Neuronal stem cell (in vitro differentiated cells): ENCODE measurements at regions not wholly inside any gene's neighbourhood (a gene's known extent, or its start where the extent isn't known, plus 50 kb on each side); places are given as distances from the start of the nearest gene placed in this dataset.

Experiments used
- DNase-seq: peaks from one replicate; pipeline ENCODE4 v3.0.0-alpha.2; 2013; ENCODE audit warnings: low spot score
- H2AFZ ChIP-seq: one replicate; pipeline ENCODE4 v1.6.1; 2013; ENCODE audit warnings: mild to moderate bottlenecking, low read length, inconsistent platforms
- H2AK5ac ChIP-seq: 2 replicates; pipeline ENCODE4 v1.6.1; 2013; ENCODE audit warnings: low read depth, mild to moderate bottlenecking, inconsistent platforms, low read length, moderate library complexity, mixed read lengths
- H2BK120ac ChIP-seq: 2 replicates; pipeline ENCODE4 v1.6.1; 2013; ENCODE audit warnings: low read depth, mild to moderate bottlenecking, inconsistent platforms, low read length, moderate library complexity, mixed read lengths
- H2BK12ac ChIP-seq: one replicate; pipeline ENCODE4 v1.6.1; 2013; ENCODE audit warnings: low read length, inconsistent platforms
- H2BK15ac ChIP-seq: 2 replicates; pipeline ENCODE4 v1.6.1; 2013; ENCODE audit warnings: mild to moderate bottlenecking, low read length, inconsistent platforms, mixed read lengths
- H2BK5ac ChIP-seq: one replicate; pipeline ENCODE4 v1.6.1; 2013; ENCODE audit warnings: inconsistent platforms, mild to moderate bottlenecking, low read length, moderate library complexity
- H3K14ac ChIP-seq: one replicate; pipeline ENCODE4 v1.6.1; 2013; ENCODE audit warnings: low read length, inconsistent platforms
- H3K18ac ChIP-seq: 2 replicates; pipeline ENCODE4 v1.6.1; 2013; ENCODE audit warnings: low read length, inconsistent platforms
- H3K23ac ChIP-seq: 2 replicates; pipeline ENCODE4 v1.6.1; 2013; ENCODE audit warnings: low read depth, mild to moderate bottlenecking, mixed read lengths, low read length, inconsistent platforms; ENCODE audit not compliant: poor library complexity
- H3K27ac ChIP-seq: replicated peaks from 3 replicates; pipeline ENCODE4 v1.5.1; 2013; ENCODE audit warnings: low read length, inconsistent platforms
- H3K27me3 ChIP-seq, 3 experiments: 2 replicates each; pipeline ENCODE4 v1.6.1; 2013; ENCODE audit warnings: low read length in 3 of 3, mild to moderate bottlenecking in 2 of 3, inconsistent platforms in 1 of 3, low read depth in 1 of 3, mixed read lengths in 1 of 3, moderate library complexity in 1 of 3; ENCODE audit not compliant: control insufficient read depth in 3 of 3, insufficient read depth in 3 of 3
- H3K36me3 ChIP-seq, 2 donors: replicated peaks in 1 of 2; 2 replicates each; pipeline ENCODE4 v1.6.1; 2013; ENCODE audit warnings: low read length in 2 of 2; ENCODE audit not compliant: control insufficient read depth in 2 of 2, insufficient read depth in 2 of 2
- H3K4ac ChIP-seq: 2 replicates; pipeline ENCODE4 v1.6.1; 2013; ENCODE audit warnings: inconsistent platforms, mild to moderate bottlenecking, low read length, moderate library complexity
- H3K4me1 ChIP-seq, 2 donors: 1 replicate in 1 of 2; 2 replicates in 1 of 2; pipeline ENCODE4 v1.6.1; 2013; ENCODE audit warnings: low read length in 2 of 2, low read depth in 1 of 2; ENCODE audit not compliant: control insufficient read depth in 2 of 2, insufficient read depth in 1 of 2
- H3K4me2 ChIP-seq: one replicate; pipeline ENCODE4 v1.6.1; 2013; ENCODE audit warnings: mild to moderate bottlenecking, low read length, inconsistent platforms; ENCODE audit not compliant: insufficient read depth, poor library complexity, severe bottlenecking
- H3K4me3 ChIP-seq, 2 donors: 2 replicates each; pipeline ENCODE4 v1.5.1; 2013; ENCODE audit warnings: low read length in 2 of 2, mild to moderate bottlenecking in 2 of 2, inconsistent platforms in 1 of 2, moderate library complexity in 1 of 2
- H3K79me1 ChIP-seq: one replicate; pipeline ENCODE4 v1.6.1; 2013; ENCODE audit warnings: low read depth, mild to moderate bottlenecking, inconsistent platforms, low read length, moderate library complexity
- H3K9ac ChIP-seq: one replicate; pipeline ENCODE4 v1.6.1; 2013; ENCODE audit warnings: mild to moderate bottlenecking, low read depth, low read length, inconsistent platforms; ENCODE audit not compliant: poor library complexity
- H3K9me3 ChIP-seq, 2 donors: replicated peaks in 1 of 2; 2 replicates each; pipeline versions ENCODE3 to v1.6.1; 2013; ENCODE audit warnings: low read length in 2 of 2, mild to moderate bottlenecking in 2 of 2, inconsistent platforms in 1 of 2, low read depth in 1 of 2, mixed read lengths in 1 of 2, moderate library complexity in 1 of 2; ENCODE audit not compliant: control insufficient read depth in 2 of 2, insufficient read depth in 1 of 2
- H4K8ac ChIP-seq: one replicate; pipeline ENCODE4 v1.6.1; 2013; ENCODE audit warnings: low read depth, mild to moderate bottlenecking, inconsistent platforms, low read length, moderate library complexity
- H4K91ac ChIP-seq: one replicate; pipeline ENCODE4 v1.6.1; 2013; ENCODE audit warnings: low read length, low read depth, mild to moderate bottlenecking, inconsistent platforms; ENCODE audit not compliant: poor library complexity
- WGBS, 2 donors: extraction: QIAGEN DNeasy Blood & Tissue Kit; methylation state at CpG; one replicate each; pipeline ENCODE4 v1.1.7; 2013; ENCODE audit warnings: missing lambda C conversion rate in 2 of 2, mixed read lengths in 1 of 2; ENCODE audit not compliant: insufficient read length in 2 of 2, insufficient replicate concordance in 1 of 2; ENCODE audit errors: extremely low coverage in 2 of 2; 5-methylcytosine and 5-hydroxymethylcytosine counted together

DNA sequence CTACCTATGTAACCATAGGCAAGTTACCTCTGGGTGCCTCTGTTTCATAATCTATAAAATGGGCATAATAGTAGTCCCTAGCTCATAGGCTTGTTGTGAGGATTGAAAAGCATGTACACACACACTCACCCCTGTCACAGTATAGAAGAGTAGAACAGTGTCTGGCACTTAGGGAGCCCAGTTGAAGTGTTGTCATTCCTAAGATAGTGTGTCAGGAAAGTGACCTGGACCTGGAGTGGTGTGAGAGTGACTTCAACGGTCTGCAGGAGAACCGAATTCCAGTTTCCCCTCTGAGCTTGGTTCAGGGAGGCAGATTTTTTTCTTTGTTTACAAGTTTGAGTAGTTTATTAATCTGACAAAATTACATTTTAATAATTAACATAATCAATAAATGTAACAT lies 229.9 kb upstream of the MAP3K7 start:
- no peak overlapping the region for H4K91ac ChIP-seq
- DNase-seq = no peak
- no peak overlapping the region for H2BK15ac ChIP-seq

DNA sequence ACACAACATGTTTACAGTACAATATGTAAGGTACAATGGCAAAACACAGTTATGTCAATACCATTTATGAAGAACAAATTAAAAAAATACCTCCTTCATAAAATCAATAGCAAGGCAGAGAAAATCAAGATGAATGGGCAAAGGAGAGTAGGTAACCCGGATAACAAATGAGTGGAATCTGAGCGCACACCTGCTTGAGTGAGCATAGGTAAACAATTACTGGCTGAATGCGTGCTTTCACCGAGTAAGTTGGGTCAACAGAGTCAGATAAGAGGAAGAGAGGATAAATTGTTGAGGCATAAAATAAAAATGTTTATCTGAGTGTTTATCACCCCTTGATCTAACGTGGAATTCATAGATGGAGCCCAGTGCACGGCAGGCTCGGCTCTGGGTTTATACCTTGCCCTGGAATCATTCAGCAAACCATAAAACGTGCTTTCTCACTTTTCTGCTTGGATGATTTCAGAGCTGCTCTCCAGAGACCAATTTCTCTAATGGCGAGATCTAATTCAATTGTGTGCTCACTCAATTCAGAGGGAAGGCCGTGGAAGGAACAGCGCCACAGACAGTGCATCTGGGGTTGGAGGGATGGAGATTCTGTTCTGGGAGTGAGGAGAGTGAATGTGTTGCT lies 224.8 kb upstream of the MAP3K7 start:
- no peaks in the 10 kb centered on the region for H3K4me1 ChIP-seq
- no peak overlapping the region for H3K4me2 ChIP-seq

More for the DNA sequence above, 229.9 kb upstream of the MAP3K7 start:
- H2BK120ac ChIP-seq = no peak overlapping the region
- H3K27me3 ChIP-seq = no peaks in the 10 kb centered on the region
- no peak overlapping the region for H2AK5ac ChIP-seq
- WGBS, 2 donors = no CpG with 5 or more reads among the region's 2 CpGs
- H2BK12ac ChIP-seq = no peak overlapping the region
- H3K4me2 ChIP-seq = no peak overlapping the region
- H3K4me3 ChIP-seq = no peak overlapping the region
- no peak overlapping the region for H3K18ac ChIP-seq
- no peak overlapping the region for H3K14ac ChIP-seq
- no peak overlapping the region for H4K8ac ChIP-seq
- no peak overlapping the region for H2BK5ac ChIP-seq
- H3K4ac ChIP-seq = no peak overlapping the region
- no peaks in the 10 kb centered on the region for H3K4me1 ChIP-seq
- H3K79me1 ChIP-seq = no peaks in the 10 kb centered on the region
- H3K23ac ChIP-seq = no peak overlapping the region
- H3K27ac ChIP-seq = no peak overlapping the region
- H3K36me3 ChIP-seq = no peaks in the 10 kb centered on the region
- no peak overlapping the region for H3K9ac ChIP-seq
- H2AFZ ChIP-seq = no peak overlapping the region
- no peaks in the 10 kb centered on the region for H3K9me3 ChIP-seq

GRCh38 chr6:90809035-90809434 lies 222.2 kb upstream of the MAP3K7 start:
- Histone ChIP-seq H3K4ac (no peak overlapping the region), H2BK5ac (no peak overlapping the region), H3K4me1 (no peaks in the 10 kb centered on the region), H3K4me2 (no peak overlapping the region), H3K9ac (no peak overlapping the region), H2AK5ac (no peak overlapping the region), H2BK15ac (no peak overlapping the region), H3K27ac (no peak overlapping the region), H3K18ac (no peak overlapping the region), H3K36me3 (no peaks in the 10 kb centered on the region), H3K23ac (no peak overlapping the region), H4K91ac (no peak overlapping the region), H4K8ac (no peak overlapping the region), H3K79me1 (no peaks in the 10 kb centered on the region), H3K9me3 (no peaks in the 10 kb centered on the region), H2AFZ (no peak overlapping the region), H3K27me3 (no peaks in the 10 kb centered on the region), H2BK12ac (no peak overlapping the region), H3K4me3 (no peak overlapping the region), H3K14ac (no peak overlapping the region), H2BK120ac (no peak overlapping the region)
- WGBS, 2 donors = no CpG with 5 or more reads among the region's 4 CpGs
- DNase-seq = no peak

More for the DNA sequence above, 224.8 kb upstream of the MAP3K7 start:
- Histone ChIP-seq H3K27ac (no peak overlapping the region), H4K8ac (no peak overlapping the region), H2BK12ac (no peak overlapping the region), H3K4ac (no peak overlapping the region), H4K91ac (no peak overlapping the region), H2BK5ac (no peak overlapping the region), H3K9me3 (no peaks in the 10 kb centered on the region), H3K18ac (no peak overlapping the region), H3K9ac (no peak overlapping the region), H2AFZ (no peak overlapping the region), H2AK5ac (no peak overlapping the region), H3K14ac (no peak overlapping the region), H3K4me3 (no peak overlapping the region), H2BK15ac (no peak overlapping the region), H3K79me1 (no peaks in the 10 kb centered on the region), H3K27me3 (no peaks in the 10 kb centered on the region), H2BK120ac (no peak overlapping the region), H3K36me3 (no peaks in the 10 kb centered on the region), H3K23ac (no peak overlapping the region)
- WGBS, 2 donors = no CpG with 5 or more reads among the region's 11 CpGs
- no peak for DNase-seq

GRCh38 chr6:90807791-90808701 lies 221.2 kb upstream of the MAP3K7 start:
- Histone ChIP-seq H3K18ac (no peak overlapping the region), H3K4ac (no peak overlapping the region), H2AK5ac (no peak overlapping the region), H3K4me2 (no peak overlapping the region), H2BK15ac (no peak overlapping the region), H3K14ac (no peak overlapping the region), H3K23ac (no peak overlapping the region), H2AFZ (no peak overlapping the region), H3K4me3 (no peak overlapping the region), H3K9me3 (no peaks in the 10 kb centered on the region), H2BK5ac (no peak overlapping the region), H3K4me1 (no peaks in the 10 kb centered on the region), H4K91ac (no peak overlapping the region), H2BK120ac (no peak overlapping the region), H3K27ac (no peak overlapping the region), H4K8ac (no peak overlapping the region), H2BK12ac (no peak overlapping the region), H3K36me3 (no peaks in the 10 kb centered on the region), H3K79me1 (no peaks in the 10 kb centered on the region), H3K27me3 (no peaks in the 10 kb centered on the region), H3K9ac (no peak overlapping the region)
- no peak for DNase-seq
- WGBS, 2 donors = no CpG with 5 or more reads among the region's 6 CpGs
